ENCODE measurements at regions not wholly inside any gene's neighbourhood (a gene's known extent, or its start where the extent isn't known, plus 50 kb on each side); places are given as distances from the start of the nearest gene placed in this dataset.

- H3K4me1 ChIP-seq (ENCODE audit: control insufficient read depth, extremely low read depth, insufficient read depth, low read length): no peaks in the 10 kb centered on the region
Measured at GRCh38 chr5:174328631-174329299, 283.3 kb downstream of the NSG2 start.

GRCh38 chr5:174329738-174330137 is 284.2 kb downstream of the NSG2 start:
- CTCF ChIA-PET: interaction anchor here (1.4 to 1.5 kb wide), 2 partner anchors 13 to 18 kb away, joined by 4 read pairs; no protein-coding TSS in a partner anchor
- no peaks in the 10 kb centered on the region for H4K20me1 ChIP-seq (replicated peaks; ENCODE audit: control insufficient read depth, extremely low read depth, insufficient read depth, low read length)
- intact Hi-C loops (cut with micrococcal nuclease) (no loop called here), dilution Hi-C loops (cut with MboI; ENCODE audit: extremely low pct_ligation_motif_present, low sequenced_read_pairs) (no loop called here)
- H3K27ac ChIP-seq (ENCODE audit: insufficient read depth, low read depth, low read length): no peak overlapping the region
- H2AFZ ChIP-seq (ENCODE audit: low read depth, low read length): no peak overlapping the region
- no peaks in the 10 kb centered on the region for H3K27me3 ChIP-seq (ENCODE audit: control insufficient read depth in 2 of 2, insufficient read depth in 2 of 2, low read length in 2 of 2)
- POLR2A ChIA-PET: no interaction called here
- no peaks in the 10 kb centered on the region for H3K79me2 ChIP-seq (ENCODE audit: control insufficient read depth, insufficient read depth, low read length)
- no TSS peak for BruUV-seq (replicated peaks)
- H3K4me3 ChIP-seq (replicated peaks in 1 of 3; ENCODE audit: insufficient read depth in 1 of 3, low read depth in 1 of 3, low read length in 3 of 3): no peak overlapping the region
- no peak overlapping the region for H3K4me2 ChIP-seq (ENCODE audit: insufficient read depth, low read length)
- no peaks in the 10 kb centered on the region for H3K9me3 ChIP-seq (replicated peaks; ENCODE audit: control insufficient read depth, insufficient read depth, low read length)
- DNase-seq (ENCODE audit: low read depth, low spot score): no peak
- H3K9me1 ChIP-seq (replicated peaks; ENCODE audit: control insufficient read depth, extremely low read depth, insufficient read depth, low read length): no peaks in the 10 kb centered on the region
- no peaks in the 10 kb centered on the region for H3K36me3 ChIP-seq (ENCODE audit: control insufficient read depth in 2 of 2, extremely low read depth in 1 of 2, insufficient read depth in 2 of 2, low read length in 2 of 2)
- no peak overlapping the region for H3K9ac ChIP-seq (replicated peaks; ENCODE audit: extremely low read depth, insufficient read depth, low read length)
- FAIRE-seq: no peak
- no peak for TF ChIP-seq CTCF (IDR thresholded peaks at IDR 0.05; ENCODE audit: extremely low read depth in 1 of 2, insufficient read depth in 1 of 2, low read depth in 1 of 2, low read length in 2 of 2)
- TF ChIP-seq GATA2 (IDR thresholded peaks at IDR 0.05; ENCODE audit: insufficient read depth, insufficient read length, low read depth, low read length): no peak
- TF ChIP-seq JUN (IDR thresholded peaks at IDR 0.05; ENCODE audit: borderline replicate concordance, insufficient read depth, insufficient read length, low read depth): no peak
- TF ChIP-seq MYC (IDR thresholded peaks at IDR 0.05; ENCODE audit: low read depth, low read length): no peak
- TF ChIP-seq POLR2AphosphoS5 (IDR thresholded peaks at IDR 0.05; ENCODE audit: insufficient read depth, low read depth, low read length): no peak
- no peak for TF ChIP-seq MAX (IDR thresholded peaks at IDR 0.05; ENCODE audit: insufficient read depth, insufficient read length)
- TF ChIP-seq EZH2 (IDR thresholded peaks at IDR 0.05; ENCODE audit: borderline replicate concordance, low read depth, low read length, severe bottlenecking): no peak
- TF ChIP-seq POLR2A (IDR thresholded peaks at IDR 0.05; ENCODE audit: low read depth, low read length): no peak
- TF ChIP-seq FOS (IDR thresholded peaks at IDR 0.05; ENCODE audit: borderline replicate concordance, insufficient read depth, low read length): no peak
- no peaks in the 10 kb centered on the region for H3K4me1 ChIP-seq (ENCODE audit: control insufficient read depth, extremely low read depth, insufficient read depth, low read length)

More at GRCh38 chr5:174328631-174329299, 283.3 kb downstream of the NSG2 start:
- intact Hi-C loops (cut with micrococcal nuclease) (no loop called here), dilution Hi-C loops (cut with MboI; ENCODE audit: extremely low pct_ligation_motif_present, low sequenced_read_pairs) (no loop called here)
- Histone ChIP-seq H3K79me2 (ENCODE audit: control insufficient read depth, insufficient read depth, low read length) (no peaks in the 10 kb centered on the region), H3K36me3 (ENCODE audit: control insufficient read depth in 2 of 2, extremely low read depth in 1 of 2, insufficient read depth in 2 of 2, low read length in 2 of 2) (no peaks in the 10 kb centered on the region), H3K27me3 (ENCODE audit: control insufficient read depth in 2 of 2, insufficient read depth in 2 of 2, low read length in 2 of 2) (no peaks in the 10 kb centered on the region), H3K9me3 (replicated peaks; ENCODE audit: control insufficient read depth, insufficient read depth, low read length) (no peaks in the 10 kb centered on the region), H3K9ac (replicated peaks; ENCODE audit: extremely low read depth, insufficient read depth, low read length) (no peak overlapping the region), H3K9me1 (replicated peaks; ENCODE audit: control insufficient read depth, extremely low read depth, insufficient read depth, low read length) (no peaks in the 10 kb centered on the region), H2AFZ (ENCODE audit: low read depth, low read length) (no peak overlapping the region), H4K20me1 (replicated peaks; ENCODE audit: control insufficient read depth, extremely low read depth, insufficient read depth, low read length) (no peaks in the 10 kb centered on the region), H3K27ac (ENCODE audit: insufficient read depth, low read depth, low read length) (no peak overlapping the region), H3K4me3 (replicated peaks in 1 of 3; ENCODE audit: insufficient read depth in 1 of 3, low read depth in 1 of 3, low read length in 3 of 3) (no peak overlapping the region), H3K4me2 (ENCODE audit: insufficient read depth, low read length) (no peak overlapping the region)
- ChIA-PET CTCF (interaction anchor here (1.4 to 1.5 kb wide), 2 partner anchors 12 to 17 kb away, joined by 4 read pairs; no protein-coding TSS in a partner anchor), POLR2A (no interaction called here)
- TF ChIP-seq MAX (IDR thresholded peaks at IDR 0.05; ENCODE audit: insufficient read depth, insufficient read length) (no peak), MYC (IDR thresholded peaks at IDR 0.05; ENCODE audit: low read depth, low read length) (no peak), EZH2 (IDR thresholded peaks at IDR 0.05; ENCODE audit: borderline replicate concordance, low read depth, low read length, severe bottlenecking) (no peak), FOS (IDR thresholded peaks at IDR 0.05; ENCODE audit: borderline replicate concordance, insufficient read depth, low read length) (no peak), JUN (IDR thresholded peaks at IDR 0.05; ENCODE audit: borderline replicate concordance, insufficient read depth, insufficient read length, low read depth) (no peak), POLR2AphosphoS5 (IDR thresholded peaks at IDR 0.05; ENCODE audit: insufficient read depth, low read depth, low read length) (no peak)
- DNase-seq (ENCODE audit: low read depth, low spot score) (no peak), FAIRE-seq (no peak)
- no TSS peak for BruUV-seq (replicated peaks)
